ENCODE measurements at regions not wholly inside any gene's neighbourhood (a gene's known extent, or its start where the extent isn't known, plus 50 kb on each side); places are given as distances from the start of the nearest gene placed in this dataset.
"Not testable (repeated sequence)": the region's sequence is repeated elsewhere in the genome, so short reads cannot be mapped to it uniquely, and the experiment has no call there.

DNA sequence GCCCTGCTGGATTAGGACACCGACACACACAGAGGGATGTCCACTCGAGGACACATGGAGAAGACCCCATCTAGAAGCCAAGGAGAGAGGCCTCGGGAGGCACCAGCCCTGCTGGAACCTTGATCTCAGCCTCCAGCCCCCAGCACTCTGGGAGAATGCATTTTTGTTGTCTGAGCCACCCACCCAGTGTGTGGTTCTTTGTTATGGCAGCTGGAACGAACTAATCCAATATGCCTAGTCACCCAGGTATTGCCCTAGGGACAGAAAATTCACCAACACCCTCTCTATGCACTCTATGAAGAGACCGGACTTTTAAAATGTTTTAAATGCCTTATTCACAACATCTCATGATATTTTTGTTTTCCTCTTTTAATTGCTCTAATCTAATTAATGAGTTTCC lies 117.4 kb downstream of the CRYAA start:
- DNase-seq = no peak

DNA sequence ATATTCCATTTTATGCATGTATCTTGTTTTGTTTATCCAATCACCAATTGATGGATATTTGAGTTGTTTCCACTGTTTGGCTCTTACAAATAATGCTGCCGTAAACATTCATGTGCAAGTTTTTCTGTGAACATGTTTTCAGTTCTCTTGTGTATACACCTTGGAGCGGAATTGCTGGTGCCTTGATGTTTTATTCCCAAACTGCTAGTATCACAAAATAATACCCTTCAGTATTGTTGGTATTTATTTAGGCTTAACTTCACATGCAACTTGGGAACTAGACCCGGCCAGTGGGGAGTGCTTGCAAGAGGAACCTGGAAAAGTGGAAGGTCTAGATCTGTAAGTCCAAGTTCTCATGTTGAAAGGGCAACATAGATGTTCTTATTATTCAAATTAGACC lies 115.9 kb downstream of the CRYAA start:
- no peak for DNase-seq

DNA sequence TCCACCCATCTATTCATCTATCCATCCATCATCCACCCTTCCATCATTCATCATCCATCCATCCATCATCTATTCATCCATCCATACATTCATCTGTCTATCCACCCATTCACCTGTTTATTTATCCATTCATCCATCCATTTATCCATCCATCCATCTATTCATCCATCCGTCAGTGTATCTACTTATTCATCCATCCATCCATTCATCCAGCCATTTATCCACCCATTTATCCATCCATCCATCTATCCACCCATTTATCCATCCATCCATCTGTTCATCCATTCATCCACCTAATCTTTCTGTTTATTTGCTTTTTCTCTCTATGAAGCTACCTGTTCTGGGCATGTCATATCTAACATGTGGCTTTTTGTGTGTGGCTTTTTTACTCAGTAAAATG lies 115.4 kb downstream of the CRYAA start:
- DNase-seq = no peak

DNA sequence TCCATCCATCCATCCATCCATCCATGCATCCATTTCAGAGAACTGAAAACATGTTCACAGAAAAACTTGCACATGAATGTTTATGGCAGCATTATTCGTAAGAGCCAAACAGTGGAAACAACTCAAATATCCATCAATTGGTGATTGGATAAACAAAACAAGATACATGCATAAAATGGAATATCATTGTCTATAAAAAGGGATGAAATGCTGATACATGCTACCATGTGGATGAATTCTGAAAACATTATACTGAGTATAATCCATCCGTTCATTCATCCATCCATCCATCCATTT lies 115.1 kb downstream of the CRYAA start:
- DNase-seq = not testable (repeated sequence)

DNA sequence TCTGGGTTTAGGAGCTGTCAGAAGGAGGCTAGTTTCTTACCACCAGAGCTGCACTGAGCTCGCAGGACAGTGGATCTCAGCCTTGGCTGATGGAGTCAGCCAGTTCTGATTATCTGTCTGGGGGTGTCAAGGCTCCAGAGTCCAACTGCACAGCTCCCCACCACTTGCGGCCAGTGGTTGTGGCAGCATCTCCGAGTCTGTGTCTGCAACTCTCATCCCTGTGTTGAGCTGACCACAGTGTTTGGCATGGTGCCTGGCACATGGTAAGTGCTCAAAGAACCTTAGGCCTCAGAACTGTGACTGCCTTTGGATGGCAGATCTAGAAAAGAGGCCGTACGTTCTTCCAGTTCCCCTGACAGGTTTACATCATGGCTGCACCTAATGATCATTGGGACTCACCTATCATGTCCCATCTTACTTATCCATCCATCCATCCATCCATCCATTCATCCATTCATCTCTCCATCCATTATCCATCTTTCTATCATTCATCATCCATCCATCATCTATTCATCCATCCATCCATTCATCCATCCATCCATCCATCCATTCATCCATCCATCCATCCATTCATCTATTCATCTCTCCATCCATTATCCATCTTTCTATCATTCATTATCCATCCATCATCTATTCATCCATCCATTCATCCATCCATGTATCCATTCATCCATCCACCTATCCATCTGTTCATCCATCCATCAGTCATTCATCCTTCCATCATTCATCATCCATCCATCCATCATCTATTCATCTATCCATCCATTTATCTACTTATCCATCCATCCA lies 114.5 kb downstream of the CRYAA start:
- DNase-seq = no peak

DNA sequence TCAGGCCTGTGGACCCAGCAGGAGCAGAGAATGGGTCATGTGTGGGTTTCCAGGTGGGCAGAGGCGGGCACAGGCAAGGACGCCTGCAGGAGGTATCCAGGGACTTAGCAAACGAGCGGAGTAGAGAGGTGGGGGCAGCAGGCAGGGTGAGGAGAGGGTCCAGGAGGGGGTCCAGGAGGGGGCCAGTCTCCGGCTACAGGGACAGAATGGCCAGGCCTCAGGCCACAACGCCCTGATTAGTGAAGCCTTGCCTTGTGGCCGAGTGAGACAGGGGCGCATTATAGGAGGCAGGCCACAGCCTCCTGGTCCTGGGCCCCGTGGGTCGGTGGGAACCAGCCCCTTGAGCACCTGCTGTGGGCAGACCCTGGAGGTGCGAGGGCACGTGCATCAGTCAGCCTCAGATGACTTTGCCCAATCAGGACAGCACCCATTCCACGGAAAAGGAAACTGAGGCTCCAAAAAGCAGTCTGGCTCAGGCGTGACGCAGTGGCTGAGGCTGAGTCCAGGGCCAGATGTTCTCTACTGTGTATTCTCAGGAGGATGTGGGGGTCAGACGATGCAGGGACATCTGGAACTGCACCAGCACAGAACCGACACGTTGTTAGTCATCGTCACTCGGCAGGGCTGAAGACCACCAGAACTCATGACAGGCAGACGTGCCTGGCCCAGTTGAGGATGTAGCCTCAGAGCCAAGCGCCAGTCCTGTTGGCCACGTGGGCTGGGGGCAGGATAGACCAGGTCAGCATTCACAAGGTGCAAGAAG lies 113.7 kb downstream of the CRYAA start:
- no peak for DNase-seq

DNA sequence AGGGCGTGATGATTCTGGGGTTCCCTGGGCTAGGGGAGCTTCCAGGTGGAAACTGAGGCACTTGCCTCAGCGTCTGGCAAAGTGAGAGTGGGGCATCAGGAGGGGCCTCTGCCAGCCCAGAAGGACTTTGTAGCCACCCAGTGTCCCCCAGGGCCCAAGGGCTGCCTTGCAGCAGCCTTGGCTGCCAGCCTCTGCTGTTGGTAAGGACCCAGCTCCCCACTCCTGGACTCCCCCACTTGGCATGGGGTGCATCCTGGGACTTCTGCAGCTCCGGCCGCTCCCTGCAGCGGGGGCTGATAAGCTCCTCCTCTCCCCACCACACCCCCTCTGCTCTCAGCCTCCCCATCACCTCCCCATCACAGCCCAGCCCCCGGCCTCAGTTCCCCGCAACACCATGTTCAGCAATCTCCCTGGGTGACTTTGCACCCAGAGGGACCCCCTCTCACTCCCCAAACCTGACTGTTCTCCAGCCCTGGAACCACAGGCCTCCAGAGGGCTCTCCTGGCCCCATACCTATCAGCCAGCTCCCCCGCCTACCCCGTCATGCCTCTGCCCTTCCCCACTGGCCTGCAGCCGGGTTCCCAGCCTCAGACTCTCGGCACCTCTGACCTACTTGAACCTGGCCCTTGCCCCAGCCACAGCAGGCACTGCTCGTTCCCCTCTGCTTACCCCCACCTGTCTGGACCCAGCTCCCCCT lies 113.0 kb downstream of the CRYAA start:
- DNase-seq = no peak

DNA sequence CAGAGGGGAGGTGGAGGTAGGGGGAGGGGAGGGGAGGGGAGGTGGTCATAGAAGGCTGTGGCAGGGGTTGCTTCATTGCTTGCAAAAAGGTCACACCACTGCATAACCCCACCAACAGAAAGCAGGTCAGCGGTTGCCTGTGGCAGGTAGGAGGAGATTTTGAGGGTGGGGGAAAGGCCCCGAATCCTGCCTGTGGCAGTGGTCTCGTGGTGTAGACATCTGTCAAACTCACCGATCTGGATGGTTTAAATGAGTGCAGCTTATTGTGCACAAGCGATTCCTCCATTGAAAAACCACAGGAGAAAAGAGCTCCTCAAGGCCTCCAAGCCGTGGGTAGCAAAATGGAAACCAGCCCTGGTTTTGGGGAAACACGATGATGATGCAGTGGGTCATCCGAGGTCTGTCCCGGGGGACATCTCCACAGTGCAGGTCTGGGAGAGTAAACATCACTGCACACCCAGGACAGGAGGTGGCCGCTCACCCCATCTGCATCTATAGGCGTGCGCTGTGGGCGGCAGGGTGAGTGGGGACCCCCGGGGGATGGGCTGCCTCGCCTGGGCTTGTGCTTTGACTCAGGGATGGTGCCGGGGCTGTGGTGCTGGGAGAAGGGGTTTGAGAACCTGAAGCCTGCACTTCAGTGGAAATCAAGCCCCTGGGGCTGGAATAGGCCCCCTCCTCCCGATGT lies 112.3 kb downstream of the CRYAA start:
- no peak for DNase-seq

DNA sequence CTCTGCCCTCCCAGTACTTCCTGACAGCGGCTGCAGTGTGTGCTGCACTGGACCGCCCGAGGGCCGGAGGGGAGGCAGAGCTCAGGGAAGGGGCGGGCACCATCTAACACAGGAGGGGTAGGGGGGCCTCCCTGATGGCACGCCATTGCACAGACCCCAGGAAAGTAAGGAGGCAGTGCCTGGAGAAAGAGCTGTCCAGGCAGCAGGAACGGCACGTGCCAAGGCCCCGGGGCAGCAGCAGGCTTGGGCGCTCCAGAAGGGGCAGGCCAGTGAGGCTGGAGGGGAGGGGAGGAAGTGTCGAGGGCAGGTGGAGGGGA lies 110.7 kb downstream of the CRYAA start:
- no peak for DNase-seq

DNA sequence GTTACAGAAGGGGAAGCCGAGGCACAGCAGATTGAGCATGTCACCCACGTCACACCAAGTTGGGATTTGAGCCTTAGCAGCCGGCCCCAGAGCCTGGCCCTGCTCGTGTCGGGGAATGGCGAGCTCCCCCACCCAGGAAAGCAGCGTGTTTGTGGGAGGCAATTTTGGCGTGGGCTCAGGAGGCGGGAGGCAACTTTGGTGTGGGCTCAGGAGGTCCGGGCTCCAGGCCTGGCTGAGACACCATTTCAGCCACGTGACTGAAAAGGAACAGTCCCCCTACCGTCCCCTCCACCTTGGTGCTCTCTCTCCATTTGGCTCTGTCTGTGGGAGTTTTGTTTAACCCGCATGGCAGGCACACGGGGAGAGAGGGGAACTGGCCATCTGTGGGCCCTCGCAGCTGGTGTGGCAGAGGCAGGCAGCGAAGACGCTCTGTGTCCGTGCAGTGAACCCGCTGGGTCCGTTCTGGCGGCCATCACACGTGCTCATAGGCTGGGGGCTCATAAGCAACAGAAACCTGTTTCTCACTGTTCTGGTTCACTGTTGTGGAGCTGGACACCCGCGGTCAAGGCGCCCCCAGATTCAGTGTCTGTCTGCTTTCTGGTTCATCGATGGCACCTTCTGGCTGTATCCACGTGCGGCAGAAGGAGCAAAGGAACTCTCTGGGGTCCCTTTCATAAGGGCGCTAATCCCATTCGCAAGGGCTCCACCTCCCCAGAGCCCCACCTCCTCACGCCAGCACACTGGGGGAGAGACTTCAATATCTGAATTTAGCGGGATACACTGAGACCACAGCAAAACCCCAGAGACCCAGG lies 110.2 kb downstream of the CRYAA start:
- DNase-seq = no peak

DNA sequence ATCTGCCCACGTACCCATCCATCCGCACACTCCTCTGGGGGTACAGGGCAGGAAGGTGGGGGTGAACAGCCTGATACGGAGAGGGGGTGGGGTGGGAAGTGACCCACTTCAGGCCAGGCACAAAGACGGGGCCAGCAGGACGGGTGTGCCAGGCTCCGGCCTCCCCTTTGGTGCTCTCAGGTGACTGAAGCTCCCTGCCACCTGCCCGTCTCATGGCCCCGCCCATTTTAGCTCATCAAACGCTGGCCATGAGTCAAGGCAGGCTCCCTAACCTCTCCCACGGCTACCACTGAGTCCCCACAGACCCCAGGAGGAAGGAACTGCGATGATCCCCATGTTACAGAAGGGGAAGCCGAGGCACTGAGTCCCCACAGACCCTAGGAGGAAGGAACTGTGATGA lies 109.6 kb downstream of the CRYAA start:
- DNase-seq = no peak

DNA sequence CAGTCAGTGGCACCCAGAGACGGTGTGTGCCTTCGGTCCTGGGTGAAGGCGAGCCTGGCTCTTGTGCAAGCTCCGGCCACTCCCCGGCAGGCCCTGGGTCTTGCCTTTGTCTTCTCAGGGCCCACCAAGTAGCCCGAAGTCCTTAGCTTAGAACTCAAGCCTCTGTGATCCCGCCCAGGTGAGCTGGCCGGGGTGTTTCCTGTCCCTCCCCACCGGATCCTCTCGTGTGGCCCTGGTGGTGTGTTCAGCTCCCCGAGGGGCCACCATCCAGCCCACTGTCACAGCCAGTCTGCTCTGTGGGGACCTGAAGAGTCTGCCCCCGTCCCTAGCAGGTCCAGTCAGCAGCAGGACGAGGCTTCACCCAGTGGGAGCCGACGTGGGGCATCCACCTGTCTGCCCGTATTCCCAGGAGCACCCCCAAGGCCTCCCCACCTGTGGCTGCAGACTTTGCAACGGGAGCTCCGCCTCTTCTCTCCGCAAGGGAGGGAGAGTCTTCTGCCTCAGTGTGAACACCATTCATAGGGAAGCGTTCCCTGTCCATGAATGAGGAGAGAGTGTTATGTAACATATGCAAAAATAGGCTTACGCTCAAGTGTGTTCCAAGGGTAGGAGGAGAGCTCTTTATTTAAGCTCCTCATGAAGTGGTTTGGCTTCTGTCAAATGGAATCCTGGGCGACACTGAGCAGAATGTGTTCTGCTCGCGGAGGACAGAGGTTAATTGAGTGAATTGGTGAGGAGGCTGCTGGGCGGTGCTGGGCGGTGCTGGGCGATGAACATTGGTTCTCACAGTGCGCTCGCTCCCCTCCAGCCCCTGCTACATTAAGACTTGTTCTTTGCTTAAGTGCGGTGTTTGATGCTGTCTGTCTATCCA lies 108.9 kb downstream of the CRYAA start:
- no peak for DNase-seq

DNA sequence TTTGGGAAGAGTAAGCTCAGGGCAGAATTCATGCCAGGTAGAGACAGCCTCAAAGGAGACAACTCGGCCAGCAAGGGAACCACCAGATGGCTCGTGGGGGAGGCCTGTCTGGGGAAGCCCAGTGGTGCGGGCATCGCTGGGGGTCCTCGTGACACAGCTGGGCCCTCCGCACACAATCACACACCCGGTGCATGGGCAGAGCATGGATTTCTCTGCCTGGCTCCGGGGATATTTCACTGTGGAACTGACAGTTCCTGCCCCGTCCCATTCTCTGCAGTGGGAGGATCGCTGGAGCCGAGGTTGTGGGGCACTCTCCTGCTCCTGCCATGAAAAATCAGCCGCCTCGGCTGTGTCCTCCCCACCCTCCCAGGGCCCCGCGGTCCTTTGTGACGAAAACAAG lies 108.0 kb downstream of the CRYAA start:
- DNase-seq = no peak

DNA sequence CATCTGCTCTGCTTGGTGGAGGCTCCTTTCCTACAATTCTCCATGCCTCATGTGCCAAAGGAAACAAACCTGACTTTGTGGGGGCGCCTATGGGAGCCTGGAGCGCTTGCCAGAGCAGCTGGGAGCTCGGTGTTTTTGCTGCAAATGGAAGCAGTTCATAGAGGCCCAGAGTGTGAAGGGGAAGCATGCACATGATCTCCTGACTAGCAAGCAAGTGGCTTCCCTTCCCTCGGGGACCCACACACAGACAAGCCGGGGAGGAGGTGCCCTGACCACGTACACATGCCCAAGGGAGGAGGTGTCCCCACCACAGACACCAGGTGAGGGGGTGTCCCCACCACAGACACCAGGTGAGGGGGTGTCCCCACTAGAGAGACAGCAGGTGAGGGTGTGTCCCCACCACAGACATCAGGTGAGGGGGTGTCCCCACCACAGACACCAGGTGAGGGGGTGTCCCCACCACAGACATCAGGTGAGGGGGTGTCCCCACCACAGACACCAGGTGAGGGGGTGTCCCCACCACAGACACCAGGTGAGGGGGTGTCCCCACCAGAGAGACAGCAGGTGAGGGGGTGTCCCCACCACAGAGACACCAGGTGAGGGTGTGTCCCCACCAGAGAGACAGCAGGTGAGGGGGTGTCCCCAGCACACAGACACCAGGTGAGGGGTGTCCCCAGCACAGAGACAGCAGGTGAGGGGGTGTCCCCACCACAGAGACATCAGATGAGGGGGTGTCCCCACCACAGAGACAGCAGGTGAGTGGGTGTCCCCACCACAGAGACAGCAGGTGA lies 106.8 kb downstream of the CRYAA start:
- DNase-seq = no peak

DNA sequence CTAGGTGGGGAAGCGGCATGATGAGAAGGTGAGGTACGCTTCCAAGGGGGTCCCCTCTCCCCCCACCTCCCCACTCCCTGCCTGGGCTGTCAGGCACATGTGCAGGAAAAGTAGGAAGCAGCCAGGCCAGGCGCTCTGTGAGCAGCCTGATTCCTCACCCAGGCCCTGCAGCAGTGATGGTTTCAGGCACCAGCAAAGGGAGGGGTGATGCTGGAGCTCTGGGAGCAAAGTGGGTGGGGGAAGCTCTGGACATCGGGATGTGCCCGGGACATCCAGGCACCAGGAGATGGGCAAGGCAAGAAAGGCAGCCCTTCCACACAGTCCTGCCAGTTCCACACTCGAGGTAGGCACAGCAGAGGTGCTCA lies 106.1 kb downstream of the CRYAA start:
- no peak for DNase-seq

DNA sequence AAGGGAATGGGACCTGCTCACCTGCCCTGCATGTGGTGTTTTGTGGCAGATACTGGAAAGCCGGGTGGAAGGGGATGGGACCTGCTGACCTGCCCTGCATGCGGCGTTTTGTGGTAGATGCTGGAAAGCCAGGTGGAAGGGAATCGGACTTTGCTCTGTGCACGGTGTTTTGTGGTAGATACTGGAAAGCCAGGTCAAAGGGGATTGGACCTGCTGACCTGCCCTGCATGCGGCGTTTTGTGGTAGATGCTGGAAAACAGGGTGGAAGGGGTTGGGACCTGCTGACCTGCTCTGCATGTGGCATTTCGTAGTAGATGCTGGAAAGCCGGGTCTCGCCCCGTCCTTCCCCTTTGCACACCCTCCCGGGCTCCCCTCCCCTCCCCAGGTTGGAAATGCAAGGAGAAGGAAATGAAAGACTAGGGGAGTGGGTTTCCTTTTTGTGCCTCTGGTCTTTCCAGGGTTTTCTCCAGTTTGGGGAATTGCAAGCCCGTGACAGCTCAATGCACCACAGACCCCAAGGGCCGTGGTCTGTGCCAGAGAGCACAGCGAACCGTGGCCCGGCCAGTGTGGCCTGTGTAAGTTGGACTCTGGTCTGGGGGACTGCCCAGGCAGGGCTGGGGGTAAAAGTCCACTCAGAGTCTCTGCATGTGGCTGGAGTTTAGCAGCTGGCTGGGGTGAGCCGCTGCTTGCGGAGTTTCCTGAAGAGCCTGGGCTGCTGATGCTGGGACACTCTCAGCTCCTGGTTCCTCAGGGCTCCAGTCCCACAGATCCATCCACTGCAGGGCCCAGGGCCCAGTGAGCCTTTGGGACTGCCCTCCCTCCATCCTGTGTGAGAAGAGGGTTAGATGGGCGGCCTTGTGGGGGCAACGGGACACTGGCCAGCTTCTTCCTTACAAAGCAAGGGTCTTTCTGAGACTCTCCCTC lies 105.5 kb downstream of the CRYAA start:
- no peak for DNase-seq

DNA sequence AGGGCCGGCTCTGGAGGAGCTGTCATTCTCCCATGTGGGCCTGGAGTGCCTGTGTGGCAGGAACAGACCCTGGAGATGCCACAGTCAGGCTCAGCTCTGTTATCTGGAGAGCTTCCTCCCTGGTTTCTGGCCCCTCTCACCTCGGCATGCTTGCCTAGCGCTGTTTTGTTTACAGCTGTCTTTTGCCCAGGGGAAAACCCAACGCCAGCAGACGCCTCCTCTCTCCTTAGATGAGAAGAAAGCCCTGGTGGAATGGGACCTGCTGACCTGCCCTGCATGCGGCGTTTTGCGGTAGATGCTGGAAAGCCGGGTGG lies 104.9 kb downstream of the CRYAA start:
- no peak for DNase-seq

DNA sequence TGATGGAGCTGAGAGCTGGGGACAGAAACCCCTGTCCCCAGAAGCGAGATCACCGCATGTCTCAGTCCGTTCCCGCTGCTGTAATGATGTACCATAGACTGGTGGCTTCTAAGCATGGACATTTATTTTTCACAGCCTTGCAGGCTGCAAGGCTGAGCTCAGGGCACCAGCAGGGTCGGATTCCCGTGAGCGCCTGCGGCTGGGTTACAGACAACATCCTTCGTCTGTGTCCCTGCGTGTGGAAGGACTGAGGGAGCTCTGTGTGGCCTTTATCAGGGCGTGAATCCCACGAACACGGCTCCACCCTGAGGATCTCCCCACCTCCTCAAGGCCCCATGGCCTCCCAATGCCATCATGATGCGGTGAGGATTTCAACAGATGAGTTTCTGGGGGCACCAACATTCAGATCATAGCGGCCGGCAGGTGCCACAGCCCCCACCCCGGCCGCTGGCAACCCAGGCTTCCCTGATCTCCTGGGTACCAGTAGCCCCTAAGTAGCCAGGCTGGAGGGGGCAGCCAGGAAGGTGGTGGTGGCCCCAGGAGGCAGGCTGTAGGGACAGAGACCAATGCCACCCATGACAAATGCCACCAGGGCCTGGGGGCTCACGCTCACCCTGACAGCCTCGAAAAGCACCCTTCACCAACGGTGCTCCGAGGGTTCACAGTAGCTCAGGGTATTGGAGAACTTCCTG lies 104.4 kb downstream of the CRYAA start:
- no peak for DNase-seq

DNA sequence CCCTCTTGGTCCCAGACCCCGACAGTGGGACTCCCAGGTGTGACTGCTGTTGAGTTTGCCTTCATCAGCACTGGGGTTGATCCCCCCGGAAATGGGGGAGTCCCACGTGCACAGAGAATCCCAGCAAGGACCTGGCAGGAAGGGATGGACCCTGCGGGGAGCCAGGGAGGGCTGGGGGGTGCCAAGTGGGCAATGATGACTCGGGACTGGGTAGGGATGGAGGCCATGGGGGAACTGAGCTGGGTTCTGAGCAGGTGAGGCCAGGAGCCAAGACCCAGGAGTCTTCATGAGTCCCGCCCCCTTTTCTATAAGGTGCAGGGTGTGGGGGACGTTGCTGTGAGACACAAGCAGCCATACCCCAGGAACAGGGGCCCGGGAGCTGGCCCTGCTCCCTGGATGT lies 103.8 kb downstream of the CRYAA start:
- no peak for DNase-seq

Measured in NCI-H1092 treated with DMSO at 0.1 percent for 48 hours (cell line).